Gastroesophageal sphincter (tissue), 4 donors: ENCODE measurements at regions not wholly inside any gene's neighbourhood (a gene's known extent, or its start where the extent isn't known, plus 50 kb on each side); places are given as distances from the start of the nearest gene placed in this dataset.

Experiments
- ATAC-seq: fragments of 150-250 bp; one replicate; pipeline ENCODE4 v1.9.1; 2016; ENCODE audit warnings: mild to moderate bottlenecking, moderate library complexity
- H3K27ac ChIP-seq, 4 donors: fragments of 200-600 bp; sonication (generic) in 3 of 4; 1 replicate in 3 of 4; 2 replicates in 1 of 4; pipeline ENCODE4 v1.5.1; 2016 to 2019
- H3K27me3 ChIP-seq: fragments of 200-600 bp; sonication (generic); one replicate; pipeline ENCODE4 v1.5.1; 2019
- H3K36me3 ChIP-seq, 2 donors: fragments of 200-600 bp; sonication (generic); one replicate each; pipeline ENCODE4 v1.5.1; 2019; ENCODE audit warnings: control low read depth in 1 of 2
- H3K4me1 ChIP-seq, 3 donors: fragments of 200-600 bp; sonication (generic); 1 replicate in 2 of 3; 2 replicates in 1 of 3; pipeline ENCODE4 v1.5.1; 2016 to 2019; ENCODE audit warnings: control low read depth in 2 of 3
- H3K4me3 ChIP-seq, 2 donors: fragments of 200-600 bp; sonication (generic); one replicate each; pipeline ENCODE4 v1.5.1; 2019; ENCODE audit warnings: mild to moderate bottlenecking in 1 of 2, moderate library complexity in 1 of 2
- H3K9me3 ChIP-seq, 3 donors: fragments of 200-600 bp; sonication (generic); one replicate each; pipeline ENCODE4 v1.5.1; 2017 to 2019; ENCODE audit warnings: control low read depth in 2 of 3
- CTCF ChIP-seq, 4 experiments: fragments of 200-600 bp in 2 of 4; fragments of 450-650 bp in 2 of 4; sonication (generic) in 1 of 4; IDR thresholded peaks; one replicate each; pipeline ENCODE4 v1.5.1; 2017 to 2019; ENCODE audit warnings: antibody characterized with exemption in 4 of 4, mild to moderate bottlenecking in 2 of 4, moderate library complexity in 2 of 4
- EP300 ChIP-seq: sonication (generic); formaldehyde crosslinking; IDR thresholded peaks from one replicate; pipeline ENCODE4 v1.6.1; 2017; ENCODE audit warnings: antibody characterized with exemption, mild to moderate bottlenecking
- POLR2A ChIP-seq, 2 donors: fragments of 450-650 bp; IDR thresholded peaks; one replicate each; pipeline ENCODE4 v1.6.1; 2017; ENCODE audit warnings: antibody characterized with exemption in 2 of 2, mild to moderate bottlenecking in 2 of 2, moderate library complexity in 1 of 2
- POLR2AphosphoS5 ChIP-seq: sonication (generic); formaldehyde crosslinking; IDR thresholded peaks from one replicate; pipeline ENCODE4 v1.6.1; 2017; ENCODE audit warnings: antibody characterized with exemption
- WGBS, 2 donors: methylation state at CpG; one replicate each; pipeline ENCODE4 v1.1.5; 2018; ENCODE audit warnings: low coverage in 1 of 2; 5-methylcytosine and 5-hydroxymethylcytosine counted together

GRCh38 chr3:188964957-188965356, 206.8 kb upstream of the TPRG1 start:
- Histone ChIP-seq H3K27me3 (no peaks in the 10 kb centered on the region), H3K27ac (no peak overlapping the region), H3K36me3 (no peaks in the 10 kb centered on the region), H3K4me3 (no peak overlapping the region), H3K4me1 (no peaks in the 10 kb centered on the region), H3K9me3 (no peaks in the 10 kb centered on the region)
- 87% methylated on average over 3 to 5 of the region's 5 CpGs for WGBS, 2 donors
- no peak for ATAC-seq
- TF ChIP-seq POLR2AphosphoS5 (no peak), POLR2A (IDR thresholded peaks at IDR 0.05) (no peak), EP300 (no peak), CTCF (IDR thresholded peaks at IDR 0.05) (no peak)

- 61 to 90% methylated on average over 2 of the region's 4 CpGs for WGBS, 2 donors
- Histone ChIP-seq H3K36me3 (no peaks in the 10 kb centered on the region), H3K27me3 (no peaks in the 10 kb centered on the region), H3K4me1 (no peaks in the 10 kb centered on the region), H3K4me3 (no peak overlapping the region), H3K9me3 (no peaks in the 10 kb centered on the region), H3K27ac (no peak overlapping the region)
- no peak for TF ChIP-seq POLR2AphosphoS5
- TF ChIP-seq POLR2A (IDR thresholded peaks at IDR 0.05): no peak
- TF ChIP-seq CTCF (IDR thresholded peaks at IDR 0.05): no peak
- TF ChIP-seq EP300: no peak
- ATAC-seq: no peak
Measured at GRCh38 chr3:188972310-188972709, 199.5 kb upstream of the TPRG1 start.

- H3K4me3 ChIP-seq: no peak overlapping the region
- H3K9me3 ChIP-seq: no peaks in the 10 kb centered on the region
- no peak for TF ChIP-seq POLR2A (IDR thresholded peaks at IDR 0.05)
- no peak for TF ChIP-seq POLR2AphosphoS5
- no peak for TF ChIP-seq EP300
- TF ChIP-seq CTCF (IDR thresholded peaks at IDR 0.05): no peak
- H3K27ac ChIP-seq: no peak overlapping the region
- WGBS, 2 donors: 73 to 79% methylated on average over 8 to 9 of the region's 10 CpGs
- H3K36me3 ChIP-seq: no peaks in the 10 kb centered on the region
- H3K27me3 ChIP-seq: no peaks in the 10 kb centered on the region
- no peak for ATAC-seq
- peaks cover 0 to 19% (median 0%) of the 10 kb centered on the region in 3 donors for H3K4me1 ChIP-seq
Measured at GRCh38 chr3:188974856-188975599, 196.7 kb upstream of the TPRG1 start.

GRCh38 chr3:188975600-188976314, 196.0 kb upstream of the TPRG1 start:
- Histone ChIP-seq H3K9me3 (no peaks in the 10 kb centered on the region), H3K4me3 (no peak overlapping the region), H3K27ac (no peak overlapping the region), H3K36me3 (no peaks in the 10 kb centered on the region), H3K27me3 (no peaks in the 10 kb centered on the region), H3K4me1 (peaks cover 0 to 19% (median 0%) of the 10 kb centered on the region in 3 donors)
- 65 to 87% methylated on average over 10 to 12 of the region's 12 CpGs for WGBS, 2 donors
- TF ChIP-seq POLR2A (IDR thresholded peaks at IDR 0.05): no peak
- TF ChIP-seq CTCF (IDR thresholded peaks at IDR 0.05): no peak
- TF ChIP-seq EP300: no peak
- no peak for TF ChIP-seq POLR2AphosphoS5
- ATAC-seq: no peak

GRCh38 chr3:188976407-188976806, 195.4 kb upstream of the TPRG1 start:
- no peak overlapping the region for H3K4me3 ChIP-seq
- no peak for ATAC-seq
- no peak overlapping the region for H3K27ac ChIP-seq
- H3K4me1 ChIP-seq: peaks cover 0 to 19% (median 0%) of the 10 kb centered on the region in 3 donors
- no peaks in the 10 kb centered on the region for H3K27me3 ChIP-seq
- TF ChIP-seq POLR2AphosphoS5: no peak
- TF ChIP-seq CTCF (IDR thresholded peaks at IDR 0.05): no peak
- TF ChIP-seq POLR2A (IDR thresholded peaks at IDR 0.05): no peak
- TF ChIP-seq EP300: no peak
- 83 to 94% methylated on average over 3 of the region's 4 CpGs for WGBS, 2 donors
- no peaks in the 10 kb centered on the region for H3K9me3 ChIP-seq
- H3K36me3 ChIP-seq: no peaks in the 10 kb centered on the region
